VCaP (cell line): ENCODE measurements at regions not wholly inside any gene's neighbourhood (a gene's known extent, or its start where the extent isn't known, plus 50 kb on each side); places are given as distances from the start of the nearest gene placed in this dataset.

Experiments used
- H3K27ac ChIP-seq: fragments of 450-650 bp; 2 replicates; pipeline ENCODE4 v1.5.1; 2017
- TF ChIP-seq, protein P1 (sequence below): fragments of 450-650 bp; conservative IDR thresholded peaks from 2 replicates; pipeline ENCODE4 v1.5.1; 2017; ENCODE audit warnings: mild to moderate bottlenecking, moderate library complexity

DNA sequence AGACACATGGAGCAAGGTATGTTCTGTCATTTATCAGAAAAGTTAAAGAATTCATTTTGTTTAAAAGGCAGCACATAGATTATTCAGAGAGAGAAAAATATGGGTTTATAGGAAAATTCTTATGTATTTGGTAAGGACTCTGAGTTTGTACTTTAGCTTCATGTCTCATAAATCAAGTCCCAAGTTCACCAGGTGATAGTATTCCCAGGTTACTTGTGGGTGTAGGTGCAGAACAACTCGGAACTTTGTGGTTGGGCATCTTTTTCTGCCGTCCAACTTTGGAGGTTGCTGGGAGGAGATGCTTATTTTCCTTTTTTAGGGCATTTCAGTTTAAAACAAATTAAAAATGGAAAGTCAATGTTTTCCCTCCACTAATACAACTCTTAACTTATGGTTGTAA is 269.8 kb upstream of the DMRT1 start:
- H3K27ac ChIP-seq = peak overlapping the region; percentile 76

DNA sequence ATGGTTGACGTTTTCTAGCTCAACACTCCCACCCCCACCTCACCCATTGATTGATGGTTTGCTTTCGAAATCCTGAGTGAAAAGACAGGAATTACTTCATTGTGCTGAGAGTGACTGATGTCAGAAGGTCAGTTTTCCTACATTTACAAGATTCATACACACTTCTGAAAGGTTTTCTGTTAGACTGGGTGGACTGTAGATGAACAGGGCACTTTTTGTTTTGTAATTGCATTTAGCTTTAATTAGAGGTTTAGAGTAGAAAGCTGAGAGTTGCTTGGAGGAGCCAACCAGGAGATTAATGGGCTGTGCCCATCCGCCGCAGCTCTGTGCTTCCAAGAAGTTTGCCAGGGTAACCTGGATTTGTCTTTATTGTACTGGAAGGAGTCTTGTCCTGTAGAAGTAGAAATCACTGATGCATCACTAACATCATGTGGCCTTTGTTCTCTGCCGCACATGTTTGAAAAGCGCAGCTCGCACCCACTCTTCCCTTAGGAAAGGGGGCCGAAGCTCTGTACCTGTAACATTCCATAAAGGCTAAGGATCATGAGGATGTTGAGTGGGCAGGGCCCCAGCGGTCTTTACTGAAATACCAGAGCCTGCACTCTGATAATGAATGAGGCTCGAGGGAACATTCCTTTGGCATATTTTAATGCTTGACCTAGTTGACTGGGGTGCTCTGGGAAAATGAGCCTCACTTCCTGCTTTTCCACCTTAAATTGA is 267.6 kb upstream of the DMRT1 start:
- H3K27ac ChIP-seq = no peak overlapping the region
- TF ChIP-seq, protein P1, sequence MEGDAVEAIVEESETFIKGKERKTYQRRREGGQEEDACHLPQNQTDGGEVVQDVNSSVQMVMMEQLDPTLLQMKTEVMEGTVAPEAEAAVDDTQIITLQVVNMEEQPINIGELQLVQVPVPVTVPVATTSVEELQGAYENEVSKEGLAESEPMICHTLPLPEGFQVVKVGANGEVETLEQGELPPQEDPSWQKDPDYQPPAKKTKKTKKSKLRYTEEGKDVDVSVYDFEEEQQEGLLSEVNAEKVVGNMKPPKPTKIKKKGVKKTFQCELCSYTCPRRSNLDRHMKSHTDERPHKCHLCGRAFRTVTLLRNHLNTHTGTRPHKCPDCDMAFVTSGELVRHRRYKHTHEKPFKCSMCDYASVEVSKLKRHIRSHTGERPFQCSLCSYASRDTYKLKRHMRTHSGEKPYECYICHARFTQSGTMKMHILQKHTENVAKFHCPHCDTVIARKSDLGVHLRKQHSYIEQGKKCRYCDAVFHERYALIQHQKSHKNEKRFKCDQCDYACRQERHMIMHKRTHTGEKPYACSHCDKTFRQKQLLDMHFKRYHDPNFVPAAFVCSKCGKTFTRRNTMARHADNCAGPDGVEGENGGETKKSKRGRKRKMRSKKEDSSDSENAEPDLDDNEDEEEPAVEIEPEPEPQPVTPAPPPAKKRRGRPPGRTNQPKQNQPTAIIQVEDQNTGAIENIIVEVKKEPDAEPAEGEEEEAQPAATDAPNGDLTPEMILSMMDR = no peak

More for the DNA sequence above, 269.8 kb upstream of the DMRT1 start:
- TF ChIP-seq, protein P1 = no peak

DNA sequence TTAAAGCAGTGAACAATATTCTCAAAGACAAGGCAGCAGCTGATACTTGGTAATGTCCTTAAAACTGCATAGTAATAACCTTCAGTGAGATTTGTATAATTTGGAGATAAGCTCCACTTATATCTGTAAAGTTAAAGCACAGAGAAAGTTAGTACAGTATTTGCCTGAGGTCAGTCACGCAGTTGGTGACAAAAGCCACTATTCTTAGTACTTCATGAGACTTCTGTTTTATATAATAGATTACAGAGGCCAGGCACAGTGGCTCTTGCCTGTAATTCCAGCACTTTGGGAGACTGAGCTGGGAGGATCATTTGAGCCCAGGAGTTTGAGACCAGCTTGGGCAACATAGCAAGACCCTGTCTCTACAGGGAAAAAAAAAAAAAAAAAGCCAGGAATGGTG is 266.4 kb upstream of the DMRT1 start:
- TF ChIP-seq, protein P1 = no peak
- no peak overlapping the region for H3K27ac ChIP-seq

DNA sequence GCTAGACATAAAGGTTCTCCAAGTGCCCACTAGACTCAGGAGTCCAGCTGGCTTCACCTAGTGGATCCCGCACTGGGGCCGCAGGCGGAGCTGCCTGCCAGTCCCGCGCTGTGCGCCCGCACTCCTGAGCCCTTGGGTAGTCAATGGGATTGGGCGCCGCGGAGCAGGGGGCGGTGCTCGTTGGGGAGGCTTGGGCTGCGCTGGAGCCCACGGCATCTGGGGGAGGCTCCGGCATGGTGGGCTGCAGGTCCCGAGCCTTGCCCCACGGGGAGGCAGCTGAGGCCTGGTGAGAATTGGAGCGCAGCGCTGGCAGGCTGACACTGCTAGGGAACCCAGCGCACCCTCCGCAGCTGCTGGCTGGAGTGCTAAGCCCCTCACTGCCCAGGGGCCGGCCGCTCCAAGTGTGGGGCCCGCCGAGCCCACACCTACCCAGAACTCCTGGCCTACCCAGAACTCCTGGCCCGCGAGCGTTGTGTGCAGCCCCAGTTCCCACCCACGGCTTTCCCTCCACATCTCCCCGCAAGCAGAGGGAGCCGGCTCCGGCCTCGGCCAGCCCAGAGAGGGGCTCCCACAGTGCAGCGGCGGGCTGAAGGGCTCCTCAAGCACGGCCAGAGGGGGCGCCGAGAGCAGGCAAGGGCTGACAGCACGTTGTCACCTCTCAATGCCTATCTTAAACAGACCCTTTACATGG is 260.7 kb upstream of the DMRT1 start:
- TF ChIP-seq, protein P1 = no peak
- H3K27ac ChIP-seq = no peak overlapping the region

DNA sequence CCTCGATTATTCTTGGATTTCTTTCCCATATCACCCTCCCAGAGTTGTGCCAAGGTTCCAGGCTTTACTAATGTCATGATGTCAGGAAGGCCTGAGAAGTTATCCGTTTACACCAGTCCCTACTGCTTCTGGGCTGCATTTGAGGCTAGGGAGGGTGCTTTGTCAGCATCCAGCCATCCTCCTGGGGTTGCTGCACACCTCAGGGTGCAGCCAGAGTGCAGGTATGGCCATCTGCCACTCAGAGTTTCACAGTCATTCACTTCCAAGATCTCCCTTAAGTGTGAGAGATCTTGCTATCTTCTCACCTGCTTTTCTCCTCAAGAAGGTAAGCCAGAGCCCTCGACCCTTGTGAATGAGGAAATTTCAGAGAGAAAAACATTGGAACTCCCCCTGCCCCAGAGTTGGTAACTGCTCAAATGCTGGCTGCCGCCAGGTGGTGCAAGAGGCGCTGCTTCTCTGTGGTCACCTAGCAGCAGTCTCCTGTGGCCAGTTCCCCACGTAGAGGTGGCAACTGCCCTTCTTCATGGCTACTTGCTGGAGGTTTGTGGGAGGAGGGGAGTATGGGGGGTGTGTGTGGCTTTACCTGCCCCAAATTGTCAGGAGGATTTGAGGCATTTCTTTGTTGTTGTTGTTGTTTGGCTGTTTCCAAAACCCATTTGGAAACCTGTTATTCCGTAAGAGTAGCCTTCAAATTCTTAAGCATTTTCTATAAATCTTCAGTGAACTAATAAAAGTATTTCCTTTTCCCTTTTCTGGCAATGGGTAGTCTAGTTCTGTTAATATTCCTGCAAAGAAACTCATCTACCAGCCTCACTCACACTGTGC is 259.6 kb upstream of the DMRT1 start:
- TF ChIP-seq, protein P1 = peak; percentile 30
- H3K27ac ChIP-seq = no peak overlapping the region

DNA sequence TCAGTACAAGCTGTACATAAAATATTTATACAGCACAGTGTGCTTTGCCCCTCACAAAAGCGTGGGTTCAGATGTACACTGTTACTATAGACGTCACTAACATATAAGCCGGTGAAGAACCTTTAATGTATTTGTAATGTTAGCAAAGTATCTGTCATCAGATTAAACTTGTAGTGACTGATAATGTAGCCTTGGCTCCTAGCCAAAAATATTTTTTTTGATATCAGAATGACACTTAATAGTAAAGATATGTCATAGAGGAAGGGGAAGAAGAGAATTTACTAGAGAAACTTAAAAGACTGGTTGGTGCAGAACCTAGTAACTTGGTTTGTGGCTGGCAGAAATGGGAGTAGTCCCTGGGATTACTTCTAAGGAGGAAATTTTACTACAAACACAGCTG is 258.7 kb upstream of the DMRT1 start:
- H3K27ac ChIP-seq = no peak overlapping the region
- TF ChIP-seq, protein P1 = no peak

DNA sequence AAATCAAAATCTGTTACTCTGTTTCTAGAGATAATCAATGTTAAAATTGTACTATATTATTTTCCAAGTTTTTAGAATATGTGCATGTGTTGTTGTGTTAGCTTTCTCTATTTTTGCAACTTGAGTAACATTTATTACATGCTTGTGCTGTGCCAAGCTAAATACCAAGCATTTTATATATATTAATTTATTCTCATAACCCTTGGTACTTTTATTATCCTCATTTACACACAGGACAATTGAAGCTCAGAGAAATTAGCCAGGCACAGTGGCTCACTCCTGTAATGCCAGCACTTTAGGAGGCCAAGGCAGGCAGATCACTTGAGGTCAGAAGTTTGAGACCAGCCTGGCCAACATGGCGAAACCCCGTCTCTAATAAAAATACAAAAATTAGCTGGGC is 254.0 kb upstream of the DMRT1 start:
- TF ChIP-seq, protein P1 = no peak
- H3K27ac ChIP-seq = no peak overlapping the region
